ENCODE measurements at regions not wholly inside any gene's neighbourhood (a gene's known extent, or its start where the extent isn't known, plus 50 kb on each side); places are given as distances from the start of the nearest gene placed in this dataset.

- no peak for DNase-seq (ENCODE audit: low spot score)
- no peak overlapping the region for H3K27ac ChIP-seq
- ChIA-PET POLR2A (ENCODE audit: low non-redundant PET) (no interaction called here), CTCF (no interaction called here)
- TF ChIP-seq, protein P1, sequence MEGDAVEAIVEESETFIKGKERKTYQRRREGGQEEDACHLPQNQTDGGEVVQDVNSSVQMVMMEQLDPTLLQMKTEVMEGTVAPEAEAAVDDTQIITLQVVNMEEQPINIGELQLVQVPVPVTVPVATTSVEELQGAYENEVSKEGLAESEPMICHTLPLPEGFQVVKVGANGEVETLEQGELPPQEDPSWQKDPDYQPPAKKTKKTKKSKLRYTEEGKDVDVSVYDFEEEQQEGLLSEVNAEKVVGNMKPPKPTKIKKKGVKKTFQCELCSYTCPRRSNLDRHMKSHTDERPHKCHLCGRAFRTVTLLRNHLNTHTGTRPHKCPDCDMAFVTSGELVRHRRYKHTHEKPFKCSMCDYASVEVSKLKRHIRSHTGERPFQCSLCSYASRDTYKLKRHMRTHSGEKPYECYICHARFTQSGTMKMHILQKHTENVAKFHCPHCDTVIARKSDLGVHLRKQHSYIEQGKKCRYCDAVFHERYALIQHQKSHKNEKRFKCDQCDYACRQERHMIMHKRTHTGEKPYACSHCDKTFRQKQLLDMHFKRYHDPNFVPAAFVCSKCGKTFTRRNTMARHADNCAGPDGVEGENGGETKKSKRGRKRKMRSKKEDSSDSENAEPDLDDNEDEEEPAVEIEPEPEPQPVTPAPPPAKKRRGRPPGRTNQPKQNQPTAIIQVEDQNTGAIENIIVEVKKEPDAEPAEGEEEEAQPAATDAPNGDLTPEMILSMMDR (conservative IDR thresholded peaks at IDR 0.05; ENCODE audit: low read depth) = no peak
Measured at GRCh38 chr1:232140419-232141166, 489.3 kb downstream of the SIPA1L2 start.

DNA sequence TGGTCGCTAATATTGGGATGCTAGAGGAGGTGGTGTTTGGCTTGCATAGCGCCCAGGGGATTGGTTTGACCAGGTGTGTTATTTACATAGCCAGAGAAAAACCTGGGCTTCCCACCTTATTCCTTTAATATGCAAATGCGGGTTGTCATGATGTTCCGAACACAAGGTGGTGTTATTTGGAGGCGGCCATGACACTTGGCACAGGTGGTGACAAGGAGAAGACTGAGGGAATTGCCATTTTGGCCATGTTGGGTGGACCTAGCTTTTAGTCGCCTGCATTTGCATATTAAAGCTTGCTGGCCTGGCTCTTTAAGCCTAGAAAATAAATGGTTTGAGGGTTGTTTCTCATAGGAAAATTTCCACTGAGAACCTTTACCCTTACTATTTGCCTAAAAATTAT is 490.5 kb downstream of the SIPA1L2 start:
- ChIA-PET POLR2A (ENCODE audit: low non-redundant PET) (no interaction called here), CTCF (no interaction called here)

GRCh38 chr1:232138044-232138443 is 491.9 kb downstream of the SIPA1L2 start:
- CTCF ChIA-PET = no interaction called here
- POLR2A ChIA-PET (ENCODE audit: low non-redundant PET) = no interaction called here
- TF ChIP-seq, protein P1 (conservative IDR thresholded peaks at IDR 0.05; ENCODE audit: low read depth) = no peak
- DNase-seq (ENCODE audit: low spot score) = no peak
- H3K27ac ChIP-seq = no peak overlapping the region

More for the DNA sequence above, 490.5 kb downstream of the SIPA1L2 start:
- H3K27ac ChIP-seq = no peak overlapping the region
- no peak for DNase-seq (ENCODE audit: low spot score)
- TF ChIP-seq, protein P1 (conservative IDR thresholded peaks at IDR 0.05; ENCODE audit: low read depth) = no peak

DNA sequence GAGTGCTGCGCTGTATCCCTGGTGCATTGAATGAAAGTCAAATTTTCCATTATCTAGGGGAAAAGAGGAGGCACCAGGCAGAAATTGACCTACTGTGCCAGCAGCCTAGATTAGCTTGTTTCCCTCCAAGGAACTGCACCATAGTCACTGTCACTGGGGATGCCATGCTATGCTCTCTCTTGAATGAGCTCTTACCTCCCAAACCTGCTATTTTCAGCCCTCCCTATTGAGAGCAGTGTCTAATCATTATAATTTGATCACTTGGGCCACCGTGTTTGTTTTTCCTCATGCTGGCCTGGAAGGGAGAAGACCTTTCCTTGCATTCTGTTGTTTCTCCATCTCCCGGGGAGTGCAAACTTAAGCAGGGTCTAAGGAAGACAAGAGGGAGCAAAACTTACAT is 492.9 kb downstream of the SIPA1L2 start:
- ChIA-PET CTCF (no interaction called here), POLR2A (ENCODE audit: low non-redundant PET) (no interaction called here)
- DNase-seq (ENCODE audit: low spot score) = no peak
- H3K27ac ChIP-seq = no peak overlapping the region
- TF ChIP-seq, protein P1 (conservative IDR thresholded peaks at IDR 0.05; ENCODE audit: low read depth) = no peak

DNA sequence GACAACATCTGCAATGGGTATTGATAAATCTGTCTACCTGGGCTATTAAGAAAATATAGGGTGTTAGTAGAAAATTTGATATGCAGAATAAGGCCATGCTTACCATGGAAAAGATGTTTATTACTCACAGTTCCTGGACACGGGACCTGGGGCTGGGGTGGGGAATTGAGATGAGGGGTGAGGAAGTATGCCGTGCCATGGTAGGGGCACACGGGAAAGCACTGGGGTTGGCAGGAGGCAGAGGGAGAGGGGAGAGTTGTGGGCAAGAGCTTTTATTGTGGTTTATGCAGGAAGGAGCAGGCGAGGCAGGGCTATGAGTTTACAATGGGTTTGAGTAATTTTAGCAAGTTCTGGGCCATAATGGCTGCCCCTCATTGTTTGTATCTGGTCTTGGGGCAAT is 493.8 kb downstream of the SIPA1L2 start:
- no peak overlapping the region for H3K27ac ChIP-seq
- ChIA-PET CTCF (no interaction called here), POLR2A (ENCODE audit: low non-redundant PET) (no interaction called here)
- DNase-seq (ENCODE audit: low spot score) = no peak
- TF ChIP-seq, protein P1 (conservative IDR thresholded peaks at IDR 0.05; ENCODE audit: low read depth) = no peak

DNA sequence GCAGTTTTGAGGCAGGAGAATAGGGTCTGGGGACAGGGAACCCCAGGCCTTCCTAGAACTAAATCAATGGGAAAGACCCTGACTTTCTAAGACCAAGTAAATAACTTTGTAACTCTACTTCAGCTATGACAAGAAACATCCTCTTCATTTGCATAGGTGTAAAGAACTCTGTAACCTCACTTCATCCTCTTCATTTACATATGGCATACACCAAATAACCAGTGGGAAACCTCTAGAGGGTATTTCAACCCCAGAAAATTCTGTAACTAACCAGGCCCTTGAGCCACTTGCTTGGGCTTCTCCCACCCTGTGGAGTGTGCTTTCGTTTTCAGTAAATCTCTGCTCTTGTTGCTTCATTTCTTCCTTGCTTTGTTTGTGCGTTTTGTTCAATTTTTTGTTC is 495.6 kb downstream of the SIPA1L2 start:
- POLR2A ChIA-PET (ENCODE audit: low non-redundant PET) = no interaction called here
- TF ChIP-seq, protein P1 (conservative IDR thresholded peaks at IDR 0.05; ENCODE audit: low read depth) = no peak
- CTCF ChIA-PET = no interaction called here

More for the DNA sequence above, 495.6 kb downstream of the SIPA1L2 start:
- no peak overlapping the region for H3K27ac ChIP-seq
- no peak for DNase-seq (ENCODE audit: low spot score)
